22Rv1 (cell line): ENCODE measurements at regions not wholly inside any gene's neighbourhood (a gene's known extent, or its start where the extent isn't known, plus 50 kb on each side); places are given as distances from the start of the nearest gene placed in this dataset.

Experiments
- CTCF ChIP-seq: fragments of 450-650 bp; IDR thresholded peaks from 2 replicates; pipeline ENCODE4 v1.5.1; 2017; ENCODE audit warnings: mild to moderate bottlenecking
- ZFX ChIP-seq: fragments of 450-650 bp; IDR thresholded peaks from 2 replicates; pipeline ENCODE4 v1.6.1; 2017; ENCODE audit warnings: antibody characterized with exemption, borderline replicate concordance

GRCh38 chr18:42392926-42393325 is 437.9 kb downstream of the PIK3C3 start:
- no peak for TF ChIP-seq CTCF
- no peak for TF ChIP-seq ZFX
